Choroid plexus epithelial cell (primary cell): ENCODE measurements at regions not wholly inside any gene's neighbourhood (a gene's known extent, or its start where the extent isn't known, plus 50 kb on each side); places are given as distances from the start of the nearest gene placed in this dataset.
"Not testable (repeated sequence)": the region's sequence is repeated elsewhere in the genome, so short reads cannot be mapped to it uniquely, and the experiment has no call there.

ENCODE experiments used
- DNase-seq: peaks from one replicate; pipeline ENCODE4 v3.0.0-alpha.2; 2010; ENCODE audit warnings: low read depth
- H3K4me3 ChIP-seq: 2 replicates; pipeline ENCODE4 v1.5.1; 2011; ENCODE audit warnings: low read depth, mild to moderate bottlenecking, control low read depth, low read length, moderate library complexity
- TF ChIP-seq, protein P1 (sequence below): conservative IDR thresholded peaks from 2 replicates; pipeline ENCODE4 v1.5.1; 2011; ENCODE audit warnings: low read depth, mild to moderate bottlenecking, control low read depth, inconsistent platforms, low read length, moderate library complexity

DNA sequence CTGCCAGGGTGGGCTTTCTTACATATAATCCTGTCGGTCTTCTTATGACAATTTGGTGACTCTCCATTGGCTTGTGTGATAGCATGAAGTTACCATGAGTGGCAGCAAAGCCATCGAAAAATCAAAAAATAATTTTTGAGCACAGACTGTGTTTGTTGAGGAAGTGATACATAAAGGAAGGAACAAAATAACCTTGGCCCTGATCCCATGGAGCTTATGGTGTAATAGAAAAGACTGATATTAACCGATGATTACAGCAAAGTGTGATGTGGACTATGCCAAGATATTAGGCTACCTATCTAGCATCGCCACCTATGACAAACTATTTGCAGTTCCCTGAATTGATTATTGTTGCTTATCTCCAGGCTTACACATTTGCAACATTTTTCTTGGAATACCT lies 383.2 kb downstream of the AEBP2 start:
- no peak for DNase-seq
- no peak overlapping the region for H3K4me3 ChIP-seq
- TF ChIP-seq, protein P1, sequence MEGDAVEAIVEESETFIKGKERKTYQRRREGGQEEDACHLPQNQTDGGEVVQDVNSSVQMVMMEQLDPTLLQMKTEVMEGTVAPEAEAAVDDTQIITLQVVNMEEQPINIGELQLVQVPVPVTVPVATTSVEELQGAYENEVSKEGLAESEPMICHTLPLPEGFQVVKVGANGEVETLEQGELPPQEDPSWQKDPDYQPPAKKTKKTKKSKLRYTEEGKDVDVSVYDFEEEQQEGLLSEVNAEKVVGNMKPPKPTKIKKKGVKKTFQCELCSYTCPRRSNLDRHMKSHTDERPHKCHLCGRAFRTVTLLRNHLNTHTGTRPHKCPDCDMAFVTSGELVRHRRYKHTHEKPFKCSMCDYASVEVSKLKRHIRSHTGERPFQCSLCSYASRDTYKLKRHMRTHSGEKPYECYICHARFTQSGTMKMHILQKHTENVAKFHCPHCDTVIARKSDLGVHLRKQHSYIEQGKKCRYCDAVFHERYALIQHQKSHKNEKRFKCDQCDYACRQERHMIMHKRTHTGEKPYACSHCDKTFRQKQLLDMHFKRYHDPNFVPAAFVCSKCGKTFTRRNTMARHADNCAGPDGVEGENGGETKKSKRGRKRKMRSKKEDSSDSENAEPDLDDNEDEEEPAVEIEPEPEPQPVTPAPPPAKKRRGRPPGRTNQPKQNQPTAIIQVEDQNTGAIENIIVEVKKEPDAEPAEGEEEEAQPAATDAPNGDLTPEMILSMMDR = no peak

DNA sequence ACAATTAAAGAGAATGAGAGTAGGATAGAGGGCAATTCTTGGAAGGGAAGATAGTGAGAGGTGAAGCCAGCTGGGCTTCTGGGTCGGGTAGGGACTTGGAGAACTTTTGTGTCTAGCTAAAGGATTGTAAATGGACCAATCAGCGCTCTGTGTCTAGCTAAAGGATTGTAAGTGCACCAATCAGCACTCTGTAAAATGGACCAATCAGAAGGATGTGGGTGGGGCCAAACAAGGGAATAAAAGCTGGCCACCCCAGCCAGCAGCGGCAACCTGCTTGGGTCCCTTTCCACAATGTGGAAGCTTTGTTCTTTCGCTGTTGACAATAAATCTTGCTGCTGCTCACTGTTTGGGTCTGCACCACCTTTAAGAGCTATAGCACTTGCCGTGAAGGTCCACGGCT lies 384.0 kb downstream of the AEBP2 start:
- not testable (repeated sequence) for DNase-seq

DNA sequence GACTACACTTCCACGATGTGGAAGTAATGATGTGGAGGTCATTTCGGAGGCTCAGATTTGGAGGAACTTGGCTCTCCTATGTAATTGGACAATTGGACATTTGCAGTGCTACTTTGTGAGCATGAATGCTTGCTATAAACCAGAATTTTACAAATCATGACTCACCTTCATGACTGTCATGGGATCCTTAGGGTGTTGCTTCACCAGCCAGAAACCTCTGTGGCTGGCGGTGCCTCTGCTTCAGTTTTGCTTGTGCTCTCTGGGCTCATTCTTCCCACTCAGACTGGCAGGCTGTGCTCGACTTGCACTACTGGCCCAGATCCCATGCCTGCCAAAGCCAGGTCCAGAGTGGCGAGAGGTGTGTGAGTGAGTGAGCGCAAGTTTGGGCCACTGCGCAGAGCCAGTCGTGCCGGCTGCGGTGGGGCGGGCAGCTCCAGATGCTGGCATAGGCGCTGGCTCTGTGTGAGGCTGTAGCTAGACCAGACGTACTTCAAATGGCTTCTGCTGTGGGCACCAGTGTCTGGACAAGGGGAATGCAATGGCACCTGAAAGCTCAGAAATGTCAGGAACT lies 387.8 kb downstream of the AEBP2 start:
- H3K4me3 ChIP-seq = no peak overlapping the region
- DNase-seq = peak; percentile 55
- TF ChIP-seq, protein P1 = no peak

More for the DNA sequence above, 384.0 kb downstream of the AEBP2 start:
- H3K4me3 ChIP-seq = not testable (repeated sequence)

DNA sequence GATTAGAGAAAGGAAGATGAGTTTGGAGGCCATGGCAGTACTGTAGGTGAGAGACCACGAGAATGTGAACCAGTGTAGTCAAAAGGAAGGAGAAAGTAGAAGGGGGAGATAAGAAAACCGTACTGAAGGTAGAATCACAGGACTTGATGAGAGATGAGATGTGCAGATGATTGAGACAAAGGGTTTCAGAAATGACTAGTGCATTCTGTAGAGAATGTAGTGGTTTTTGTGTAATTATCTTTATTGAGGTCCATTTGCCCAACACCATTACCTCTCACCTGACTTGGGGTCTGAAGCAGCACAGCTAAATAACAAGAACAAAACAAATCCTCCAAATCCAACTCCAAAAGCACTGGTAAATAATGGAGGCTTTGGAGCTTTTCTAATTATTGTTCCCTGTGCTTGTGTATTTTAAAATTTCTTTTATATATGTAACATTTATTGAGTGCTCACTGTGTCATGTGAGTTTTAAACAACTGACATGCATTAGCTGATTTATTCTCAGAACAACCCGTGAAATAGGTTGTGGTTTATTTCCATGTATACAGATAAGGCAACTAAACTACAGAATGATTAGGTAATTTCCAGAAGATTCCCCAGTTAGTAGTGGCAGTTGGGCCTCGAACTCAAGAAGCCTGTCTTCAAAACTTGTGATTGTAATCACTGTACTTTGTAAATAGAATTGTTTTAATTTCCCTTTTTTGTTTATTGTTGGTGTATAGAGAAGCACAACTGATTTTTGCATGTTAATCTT lies 390.0 kb downstream of the AEBP2 start:
- no peak overlapping the region for H3K4me3 ChIP-seq
- DNase-seq = no peak
- TF ChIP-seq, protein P1 = no peak

DNA sequence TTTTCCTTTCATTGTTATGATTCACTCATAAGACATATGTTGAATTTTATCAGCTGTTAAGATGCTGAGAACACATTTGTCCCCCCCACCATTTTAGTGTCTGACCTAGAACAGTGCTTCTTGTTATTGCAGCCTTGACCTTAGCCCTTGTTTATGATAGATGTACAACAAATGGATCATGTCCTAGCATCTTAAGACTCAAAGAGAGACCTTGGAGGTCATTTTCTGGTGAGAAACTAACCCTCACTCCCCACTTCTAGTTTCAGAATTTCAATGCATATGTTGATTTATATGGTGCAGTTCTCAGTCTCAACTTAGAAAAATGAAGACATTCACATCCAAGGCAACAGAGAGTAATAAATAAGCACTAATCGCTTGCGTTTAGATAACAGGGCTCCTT lies 391.2 kb downstream of the AEBP2 start:
- TF ChIP-seq, protein P1 = no peak
- no peak for DNase-seq
- H3K4me3 ChIP-seq = no peak overlapping the region

DNA sequence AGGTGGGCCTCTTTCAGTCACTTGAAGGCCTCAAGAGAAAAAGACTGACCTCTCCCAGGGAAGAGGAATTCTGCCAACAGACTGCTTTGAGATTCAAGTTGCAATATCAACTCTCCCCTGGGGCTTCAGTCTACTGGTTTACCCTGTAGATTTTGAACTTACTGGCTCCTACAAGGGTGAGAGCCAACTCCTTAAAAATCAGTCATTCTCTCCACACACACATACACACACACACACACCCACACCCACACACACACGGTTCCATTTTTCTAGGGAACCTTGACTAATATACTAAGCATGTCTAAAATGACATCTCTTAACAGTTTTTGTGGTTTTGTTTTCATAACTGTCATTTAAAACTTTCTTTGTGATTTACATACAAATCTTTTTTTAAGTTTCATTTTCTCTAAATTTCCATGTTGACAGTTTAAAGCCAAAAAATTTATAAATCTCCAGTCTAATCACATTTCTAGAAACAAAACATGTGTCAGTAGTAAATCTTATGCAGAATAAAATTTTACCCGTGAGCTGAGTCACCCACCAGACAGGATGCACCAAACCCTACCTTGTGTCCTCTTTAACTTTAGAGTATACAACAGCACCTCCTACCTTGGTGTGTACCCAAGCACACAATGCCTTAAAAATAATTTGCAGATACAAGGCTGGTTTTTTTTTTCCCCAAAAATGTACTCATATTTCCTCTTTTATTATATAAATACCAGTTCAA lies 394.6 kb downstream of the AEBP2 start:
- peak; percentile 86 for DNase-seq
- no peak overlapping the region for H3K4me3 ChIP-seq
- TF ChIP-seq, protein P1 = no peak

DNA sequence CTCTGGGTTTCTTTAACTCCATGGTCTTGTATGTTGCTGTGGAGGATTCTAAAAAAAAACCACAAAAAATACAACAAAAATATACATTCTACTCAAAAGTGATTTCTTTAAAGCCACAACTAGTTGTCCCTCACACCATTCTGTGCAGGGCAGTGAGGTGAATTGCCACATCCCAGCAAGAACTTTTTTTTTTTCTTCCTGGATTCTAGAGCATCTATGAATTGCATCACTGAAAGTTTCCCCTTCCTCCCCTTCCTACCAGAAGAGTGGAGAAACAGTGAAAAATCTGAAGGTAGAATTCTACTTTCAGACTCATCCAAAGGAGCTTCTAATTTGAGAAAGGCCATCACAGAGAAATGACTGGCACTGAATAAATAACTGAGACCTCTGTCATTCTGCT lies 395.3 kb downstream of the AEBP2 start:
- TF ChIP-seq, protein P1 = no peak
- peak; percentile 22 for DNase-seq
- H3K4me3 ChIP-seq = no peak overlapping the region
